ENCODE measurements at regions not wholly inside any gene's neighbourhood (a gene's known extent, or its start where the extent isn't known, plus 50 kb on each side); places are given as distances from the start of the nearest gene placed in this dataset.

GRCh38 chr1:192952646-192953045, 106.5 kb downstream of the UCHL5 start:
- Mint-ChIP-seq H3K4me1 (no peaks in the 10 kb centered on the region), H3K27me3 (ENCODE audit: low read depth) (no peaks in the 10 kb centered on the region), H3K27ac (no peak overlapping the region), H3K36me3 (no peaks in the 10 kb centered on the region), H3K9me3 (no peaks in the 10 kb centered on the region), H3K4me3 (no peak overlapping the region)
- POLR2A ChIA-PET, result no interaction called here
- no peak for TF ChIP-seq GABPB1 (CRISPR knock-in tag; IDR thresholded peaks at IDR 0.05)
- TF ChIP-seq FOXP1 (CRISPR knock-in tag; IDR thresholded peaks at IDR 0.05; ENCODE audit: borderline replicate concordance), result no peak
- TF ChIP-seq, protein P1, sequence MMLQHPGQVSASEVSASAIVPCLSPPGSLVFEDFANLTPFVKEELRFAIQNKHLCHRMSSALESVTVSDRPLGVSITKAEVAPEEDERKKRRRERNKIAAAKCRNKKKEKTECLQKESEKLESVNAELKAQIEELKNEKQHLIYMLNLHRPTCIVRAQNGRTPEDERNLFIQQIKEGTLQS (CRISPR knock-in tag; conservative IDR thresholded peaks at IDR 0.05), result no peak
- ATAC-seq (no peak), DNase-seq (ENCODE audit: low spot score) (no peak)
- CTCF ChIA-PET, result no interaction called here

- ChIA-PET CTCF (no interaction called here), POLR2A (no interaction called here)
- no peaks in the 10 kb centered on the region for H3K4me1 Mint-ChIP-seq
- H3K9me3 Mint-ChIP-seq, result no peaks in the 10 kb centered on the region
- no peak overlapping the region for H3K27ac Mint-ChIP-seq
- ATAC-seq (no peak), DNase-seq (ENCODE audit: low spot score) (no peak)
- H3K4me3 Mint-ChIP-seq, result no peak overlapping the region
- no peaks in the 10 kb centered on the region for H3K27me3 Mint-ChIP-seq (ENCODE audit: low read depth)
- H3K36me3 Mint-ChIP-seq, result no peaks in the 10 kb centered on the region
- TF ChIP-seq GRHL2 (CRISPR knock-in tag; IDR thresholded peaks at IDR 0.05; ENCODE audit: insufficient replicate concordance, severe bottlenecking) (no peak), GABPB1 (CRISPR knock-in tag; IDR thresholded peaks at IDR 0.05) (no peak), ESRRA (CRISPR knock-in tag; IDR thresholded peaks at IDR 0.05; ENCODE audit: borderline replicate concordance) (no peak), ZMAT4 (CRISPR knock-in tag; IDR thresholded peaks at IDR 0.05) (no peak), ATF2 (CRISPR knock-in tag; IDR thresholded peaks at IDR 0.05; ENCODE audit: borderline replicate concordance, low read depth) (no peak), STAT6 (CRISPR knock-in tag; conservative IDR thresholded peaks at IDR 0.05; ENCODE audit: low read depth) (no peak), ERG (CRISPR knock-in tag; IDR thresholded peaks at IDR 0.05) (no peak), MYBL2 (CRISPR knock-in tag; IDR thresholded peaks at IDR 0.05) (no peak), CREB1 (CRISPR knock-in tag; IDR thresholded peaks at IDR 0.05) (no peak), ZSCAN18 (CRISPR knock-in tag; IDR thresholded peaks at IDR 0.05) (no peak), NR1H2 (CRISPR knock-in tag; IDR thresholded peaks at IDR 0.05) (no peak), FOXJ3 (CRISPR knock-in tag; IDR thresholded peaks at IDR 0.05; ENCODE audit: borderline replicate concordance) (no peak), OVOL2 (CRISPR knock-in tag; IDR thresholded peaks at IDR 0.05; ENCODE audit: borderline replicate concordance) (no peak), ETV6 (CRISPR knock-in tag; IDR thresholded peaks at IDR 0.05) (no peak), E2F1 (CRISPR knock-in tag; IDR thresholded peaks at IDR 0.05) (no peak), ATF6 (CRISPR knock-in tag; IDR thresholded peaks at IDR 0.05) (no peak), SP1 (CRISPR knock-in tag; conservative IDR thresholded peaks at IDR 0.05) (no peak)
- TF ChIP-seq, protein P2, sequence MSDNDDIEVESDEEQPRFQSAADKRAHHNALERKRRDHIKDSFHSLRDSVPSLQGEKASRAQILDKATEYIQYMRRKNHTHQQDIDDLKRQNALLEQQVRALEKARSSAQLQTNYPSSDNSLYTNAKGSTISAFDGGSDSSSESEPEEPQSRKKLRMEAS (CRISPR knock-in tag; IDR thresholded peaks at IDR 0.05), result no peak
These were observed 104.4 kb downstream of the UCHL5 start for GRCh38 chr1:192954705-192955265.

All from WTC11 (cell line).